ENCODE measurements at regions not wholly inside any gene's neighbourhood (a gene's known extent, or its start where the extent isn't known, plus 50 kb on each side); places are given as distances from the start of the nearest gene placed in this dataset.

DNA sequence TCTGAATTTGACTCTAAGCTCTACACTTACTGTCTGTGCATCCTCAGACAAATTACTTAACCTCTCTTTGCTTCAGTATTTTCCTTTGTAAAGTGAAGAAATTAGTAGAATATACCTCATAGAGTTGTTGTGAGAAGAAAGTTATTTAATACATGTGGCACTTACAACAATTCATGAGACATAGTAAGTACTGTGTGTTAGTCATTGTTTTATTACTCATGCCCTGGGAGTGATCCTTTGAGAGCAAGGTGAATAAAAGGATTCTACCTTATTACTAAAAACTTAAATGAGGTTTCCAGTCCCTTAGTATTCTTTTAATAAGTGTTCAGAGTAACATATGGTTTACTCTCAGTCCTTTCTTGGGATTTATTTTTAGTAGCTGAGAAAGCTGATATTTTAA lies 233.6 kb upstream of the MAP3K7 start:
- in situ Hi-C loops (cut with HindIII; ENCODE audit: low sequenced_read_pairs): no loop called here

DNA sequence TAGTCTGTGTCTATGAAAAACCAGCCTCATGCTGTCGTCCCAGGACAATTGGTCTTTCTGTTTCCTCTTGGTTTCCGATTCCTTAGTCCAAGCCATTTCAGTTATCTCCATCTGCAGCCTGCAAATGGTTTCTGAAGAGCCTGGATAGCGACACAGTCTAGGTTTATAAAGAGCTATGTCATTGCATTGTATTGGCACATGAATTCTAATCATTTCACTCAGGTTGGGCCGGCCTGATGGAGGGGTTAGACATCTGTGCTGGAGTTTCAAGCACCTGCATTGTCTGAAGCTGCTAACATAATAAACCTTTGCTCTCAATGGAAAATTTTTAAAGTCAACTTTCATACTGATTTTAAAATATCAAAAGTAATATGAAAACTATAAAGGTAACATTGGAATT lies 232.6 kb upstream of the MAP3K7 start:
- in situ Hi-C loops (cut with HindIII; ENCODE audit: low sequenced_read_pairs): no loop called here

DNA sequence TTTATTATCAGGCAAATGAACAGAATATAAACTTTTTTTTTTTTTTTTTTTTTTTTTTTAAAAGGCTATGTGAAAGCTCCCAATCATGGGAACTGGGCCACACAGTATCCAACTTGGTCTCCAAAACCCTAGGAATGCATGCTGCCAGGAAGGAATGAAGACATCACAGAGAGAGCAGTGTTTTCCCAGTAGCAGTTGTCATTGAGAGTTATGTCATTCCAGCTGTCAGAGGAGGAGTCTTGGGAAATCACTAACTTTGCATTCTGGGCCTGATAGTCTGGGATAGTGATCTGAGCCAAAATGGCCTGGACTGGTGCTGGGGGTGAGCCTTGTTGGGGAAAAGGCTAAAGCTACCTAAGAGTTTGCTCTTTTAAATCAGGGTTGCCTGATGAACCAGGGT lies 231.3 kb upstream of the MAP3K7 start:
- in situ Hi-C loops (cut with HindIII; ENCODE audit: low sequenced_read_pairs): no loop called here

DNA sequence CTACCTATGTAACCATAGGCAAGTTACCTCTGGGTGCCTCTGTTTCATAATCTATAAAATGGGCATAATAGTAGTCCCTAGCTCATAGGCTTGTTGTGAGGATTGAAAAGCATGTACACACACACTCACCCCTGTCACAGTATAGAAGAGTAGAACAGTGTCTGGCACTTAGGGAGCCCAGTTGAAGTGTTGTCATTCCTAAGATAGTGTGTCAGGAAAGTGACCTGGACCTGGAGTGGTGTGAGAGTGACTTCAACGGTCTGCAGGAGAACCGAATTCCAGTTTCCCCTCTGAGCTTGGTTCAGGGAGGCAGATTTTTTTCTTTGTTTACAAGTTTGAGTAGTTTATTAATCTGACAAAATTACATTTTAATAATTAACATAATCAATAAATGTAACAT lies 229.9 kb upstream of the MAP3K7 start:
- in situ Hi-C loops (cut with HindIII; ENCODE audit: low sequenced_read_pairs): no loop called here

DNA sequence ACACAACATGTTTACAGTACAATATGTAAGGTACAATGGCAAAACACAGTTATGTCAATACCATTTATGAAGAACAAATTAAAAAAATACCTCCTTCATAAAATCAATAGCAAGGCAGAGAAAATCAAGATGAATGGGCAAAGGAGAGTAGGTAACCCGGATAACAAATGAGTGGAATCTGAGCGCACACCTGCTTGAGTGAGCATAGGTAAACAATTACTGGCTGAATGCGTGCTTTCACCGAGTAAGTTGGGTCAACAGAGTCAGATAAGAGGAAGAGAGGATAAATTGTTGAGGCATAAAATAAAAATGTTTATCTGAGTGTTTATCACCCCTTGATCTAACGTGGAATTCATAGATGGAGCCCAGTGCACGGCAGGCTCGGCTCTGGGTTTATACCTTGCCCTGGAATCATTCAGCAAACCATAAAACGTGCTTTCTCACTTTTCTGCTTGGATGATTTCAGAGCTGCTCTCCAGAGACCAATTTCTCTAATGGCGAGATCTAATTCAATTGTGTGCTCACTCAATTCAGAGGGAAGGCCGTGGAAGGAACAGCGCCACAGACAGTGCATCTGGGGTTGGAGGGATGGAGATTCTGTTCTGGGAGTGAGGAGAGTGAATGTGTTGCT lies 224.8 kb upstream of the MAP3K7 start:
- in situ Hi-C loops (cut with HindIII; ENCODE audit: low sequenced_read_pairs): no loop called here

DNA sequence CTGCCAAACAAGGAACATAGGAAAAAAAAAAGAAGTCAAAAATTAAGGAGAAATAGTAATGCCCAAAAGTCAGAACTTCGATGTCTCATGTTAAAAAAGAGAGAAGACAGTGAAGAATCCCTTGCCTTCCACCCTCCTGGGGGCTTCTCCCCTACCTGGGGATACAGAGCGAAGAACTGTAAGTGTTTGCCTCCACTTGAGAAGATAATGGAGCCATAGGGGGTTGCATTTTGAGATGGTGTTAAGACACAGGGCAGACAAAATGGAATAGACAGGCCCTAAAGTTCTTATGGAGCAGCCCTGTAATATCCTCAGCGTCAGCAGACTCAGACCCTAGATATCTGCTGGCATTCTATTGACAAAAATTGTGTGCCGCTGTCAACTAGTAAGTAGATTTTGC lies 222.2 kb upstream of the MAP3K7 start:
- in situ Hi-C loops (cut with HindIII; ENCODE audit: low sequenced_read_pairs): no loop called here

DNA sequence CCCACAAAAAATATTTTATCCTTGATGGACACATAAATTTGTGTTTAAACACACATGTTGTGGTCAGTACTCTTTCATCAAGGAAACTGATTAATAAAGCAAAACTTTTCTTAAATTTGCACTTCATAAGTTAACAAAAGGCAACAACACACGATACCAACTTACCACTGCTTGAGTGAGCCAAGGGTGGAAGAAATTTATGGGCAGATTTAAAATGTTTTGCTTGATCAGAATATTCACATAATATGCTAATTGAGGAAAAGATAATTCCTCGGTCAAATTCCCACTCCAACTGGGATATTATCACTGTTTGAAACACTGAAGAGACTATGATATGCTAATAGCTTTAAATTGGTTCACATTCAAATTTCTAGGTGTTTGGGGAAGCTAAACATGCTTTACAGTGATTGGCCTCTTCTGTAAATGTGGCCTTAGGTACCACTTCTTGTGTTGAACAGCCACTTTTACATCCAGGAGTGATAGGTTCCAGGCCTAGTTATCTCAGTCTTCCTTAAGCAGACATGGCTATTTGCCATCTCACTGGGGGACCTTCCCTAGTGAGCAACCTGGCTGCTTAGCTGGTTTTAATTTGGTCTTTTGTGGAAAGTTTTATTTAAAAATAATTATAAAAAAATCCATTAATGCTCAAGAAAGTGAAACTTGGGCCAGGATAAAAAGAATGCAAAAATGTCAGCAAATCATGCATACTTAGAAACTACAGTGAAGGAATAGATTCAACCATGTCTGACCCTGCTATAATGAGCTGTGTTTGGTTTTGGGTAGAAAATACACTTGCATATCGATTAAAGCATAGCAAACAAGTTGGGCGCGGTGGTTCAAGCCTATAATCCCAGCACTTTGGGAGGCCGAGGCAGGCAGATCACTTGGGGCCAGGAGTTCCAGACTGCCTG lies 221.2 kb upstream of the MAP3K7 start:
- in situ Hi-C loops (cut with HindIII; ENCODE audit: low sequenced_read_pairs): no loop called here

DNA sequence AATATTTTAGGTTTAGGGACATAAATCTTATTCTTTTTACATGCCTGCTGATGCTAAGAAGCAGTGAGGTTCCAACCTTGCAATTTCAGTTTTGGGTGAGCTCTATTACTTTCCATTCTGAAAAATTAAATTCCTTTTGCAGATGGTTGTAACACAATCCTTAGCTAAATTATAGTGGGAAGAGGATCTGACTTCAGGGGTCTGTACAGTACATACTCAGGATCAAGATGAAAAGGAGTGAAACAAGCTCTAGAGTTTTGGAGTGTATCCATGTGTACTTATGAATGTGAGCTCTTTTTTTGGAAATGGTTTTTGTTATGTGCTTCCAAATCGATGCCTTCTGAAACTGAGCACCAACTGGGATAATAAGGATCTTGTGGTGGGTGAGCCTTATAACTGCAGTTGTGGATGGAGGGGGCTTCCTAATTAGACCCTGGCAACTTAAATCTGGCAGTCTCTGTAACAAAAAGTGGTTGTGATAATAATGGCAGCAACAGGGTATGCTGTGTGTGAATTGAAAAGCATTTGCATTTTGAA lies 218.8 kb upstream of the MAP3K7 start:
- in situ Hi-C loops (cut with HindIII; ENCODE audit: low sequenced_read_pairs): no loop called here

DNA sequence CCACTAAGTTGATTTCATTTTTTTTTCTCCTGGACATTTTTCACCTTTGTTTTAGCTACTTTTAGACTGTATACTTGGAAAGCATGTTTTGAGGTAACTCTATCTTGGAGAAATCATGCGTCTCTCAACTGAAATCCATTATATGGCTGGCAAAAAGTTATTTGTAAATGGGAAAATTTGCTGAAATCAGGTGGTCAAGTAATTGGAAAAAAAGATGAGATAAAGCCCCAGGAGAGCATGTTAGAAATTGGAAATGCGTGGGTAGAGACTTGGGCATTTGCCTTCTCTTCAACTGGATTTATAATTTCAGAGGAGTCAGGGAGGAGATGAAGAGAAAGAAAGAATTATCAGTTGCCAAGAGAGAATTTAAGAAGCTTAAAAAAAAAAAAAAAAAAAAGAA lies 217.1 kb upstream of the MAP3K7 start:
- in situ Hi-C loops (cut with HindIII; ENCODE audit: low sequenced_read_pairs): no loop called here

DNA sequence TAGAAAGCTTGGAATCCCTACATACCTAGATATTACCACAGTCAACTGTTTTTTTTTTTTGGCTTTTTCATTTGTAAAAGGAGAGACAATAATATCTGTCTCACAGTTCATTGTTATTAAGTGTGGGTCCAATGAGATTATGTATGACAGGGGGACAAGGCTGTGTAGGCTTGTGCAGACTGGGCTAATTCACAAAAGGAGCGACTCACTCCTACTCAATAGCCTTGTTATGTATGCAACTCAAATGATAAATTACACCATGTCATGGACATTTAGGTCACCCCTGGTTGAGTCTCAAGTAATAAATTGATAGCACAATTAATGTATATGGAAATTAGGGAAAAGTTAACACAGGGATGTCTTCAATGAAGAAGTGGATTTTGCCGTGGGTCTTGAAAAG lies 208.2 kb upstream of the MAP3K7 start:
- in situ Hi-C loops (cut with HindIII; ENCODE audit: low sequenced_read_pairs): no loop called here

DNA sequence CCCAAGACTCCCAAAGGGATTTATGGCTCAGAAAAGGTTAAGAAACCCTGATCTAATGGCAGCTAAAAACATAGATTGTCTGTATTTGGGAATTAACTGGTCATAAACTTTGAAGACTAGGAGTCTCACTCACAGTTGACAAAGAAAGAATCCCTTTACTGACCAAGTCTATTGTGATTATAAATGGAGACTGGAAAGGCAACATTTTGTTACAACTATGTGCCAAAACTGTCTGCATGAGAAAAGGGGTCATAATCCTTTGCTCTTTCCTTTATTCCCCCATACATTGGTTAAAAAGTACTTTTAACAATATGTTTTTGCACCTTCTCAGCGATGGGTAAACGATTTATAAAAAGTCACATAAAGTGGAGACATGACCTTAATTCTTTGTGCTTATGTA lies 206.9 kb upstream of the MAP3K7 start:
- in situ Hi-C loops (cut with HindIII; ENCODE audit: low sequenced_read_pairs): no loop called here

DNA sequence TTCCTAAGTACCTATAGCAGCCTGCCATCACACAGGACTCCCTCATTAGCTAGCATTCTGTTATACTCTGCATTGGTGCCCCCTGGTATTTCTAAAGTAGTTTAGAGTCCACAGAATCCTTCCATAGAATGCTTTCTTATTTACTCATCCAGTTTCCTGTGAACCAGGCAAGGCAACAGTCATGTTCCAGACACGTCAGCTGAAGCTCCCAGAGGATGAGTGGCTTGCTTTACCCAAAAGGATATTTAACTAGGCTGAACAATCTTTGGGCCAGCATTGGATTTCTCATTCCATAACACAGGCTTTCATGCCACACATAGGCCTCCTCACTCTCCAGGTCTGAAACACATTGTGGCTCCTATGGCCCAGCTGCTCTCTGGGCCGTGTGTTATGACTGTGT lies 203.8 kb upstream of the MAP3K7 start:
- in situ Hi-C loops (cut with HindIII; ENCODE audit: low sequenced_read_pairs): no loop called here

DNA sequence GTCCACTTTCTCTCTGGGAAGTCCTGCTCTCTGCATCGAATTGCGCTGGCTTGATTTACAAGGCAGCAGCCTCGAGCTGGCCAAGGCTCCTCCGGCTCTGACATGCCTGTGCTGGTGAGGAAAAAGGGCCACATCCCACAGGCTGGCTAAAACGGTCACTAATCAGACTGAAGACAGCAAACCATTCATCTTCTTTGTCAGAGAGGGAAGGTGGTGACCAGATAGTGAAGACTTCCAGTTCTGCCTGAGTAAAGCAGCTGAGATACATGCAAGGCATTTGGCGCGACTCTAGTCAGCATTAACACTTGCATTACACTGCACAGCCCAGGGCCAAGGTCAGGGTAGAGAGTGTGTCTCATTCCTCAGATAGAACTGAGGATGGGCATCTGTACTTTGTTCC lies 203.2 kb upstream of the MAP3K7 start:
- in situ Hi-C loops (cut with HindIII; ENCODE audit: low sequenced_read_pairs): no loop called here

DNA sequence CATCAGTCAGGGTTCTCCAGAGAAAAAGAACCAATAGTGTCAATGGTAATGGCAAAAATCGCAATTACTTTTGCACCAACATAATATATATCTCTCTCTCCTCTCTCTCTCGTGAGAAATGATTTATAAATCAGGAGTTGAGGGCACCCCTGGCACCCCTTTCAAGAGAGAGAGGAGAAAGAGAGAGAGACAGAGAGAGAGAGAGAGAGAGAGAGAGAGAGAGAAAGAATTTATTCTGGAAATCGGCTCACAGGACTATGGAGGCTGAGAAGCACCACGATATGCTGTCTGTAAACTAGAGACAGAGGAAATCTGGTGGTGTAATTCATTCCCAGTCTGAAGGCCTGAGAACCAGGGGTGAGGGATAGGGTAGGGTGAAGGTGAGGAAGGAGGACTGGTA lies 201.9 kb upstream of the MAP3K7 start:
- in situ Hi-C loops (cut with HindIII; ENCODE audit: low sequenced_read_pairs): no loop called here

DNA sequence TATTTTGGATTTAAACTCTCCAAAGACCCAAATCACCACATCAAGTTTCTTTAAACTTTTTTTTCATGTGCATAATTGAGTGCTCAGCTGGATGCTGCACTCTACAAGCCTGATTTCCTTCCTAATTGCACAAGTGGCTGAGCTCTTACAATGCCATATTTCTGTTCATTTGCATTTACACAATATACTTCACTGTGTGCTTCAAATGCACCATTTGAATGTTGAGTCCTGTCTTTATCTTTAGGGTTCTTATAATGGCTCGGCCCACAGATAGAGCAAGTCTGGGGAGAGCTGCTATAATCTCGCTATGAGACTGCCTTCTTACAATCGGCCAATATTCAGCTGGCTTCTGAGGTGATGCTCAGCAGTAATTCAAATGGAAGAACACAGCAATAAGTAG lies 200.6 kb upstream of the MAP3K7 start:
- in situ Hi-C loops (cut with HindIII; ENCODE audit: low sequenced_read_pairs): no loop called here

DNA sequence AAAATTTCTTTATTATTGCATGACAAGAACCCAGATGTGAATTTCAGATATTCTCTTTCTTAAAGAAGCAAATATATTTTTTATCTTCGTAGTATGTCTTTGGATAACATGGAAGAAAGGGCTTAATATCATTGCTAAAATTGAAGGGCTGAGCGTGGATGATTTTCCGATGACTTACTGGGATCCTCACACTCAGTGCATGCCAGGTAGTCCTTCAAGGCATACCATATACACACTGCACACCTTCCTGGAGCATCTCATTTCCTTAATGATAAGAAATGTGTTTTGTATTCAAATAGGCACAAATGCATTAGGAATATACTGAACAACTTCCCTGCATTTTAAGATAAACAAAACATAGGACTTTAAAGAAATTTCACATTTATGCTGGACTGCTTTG lies 193.9 kb upstream of the MAP3K7 start:
- in situ Hi-C loops (cut with HindIII; ENCODE audit: low sequenced_read_pairs): no loop called here

DNA sequence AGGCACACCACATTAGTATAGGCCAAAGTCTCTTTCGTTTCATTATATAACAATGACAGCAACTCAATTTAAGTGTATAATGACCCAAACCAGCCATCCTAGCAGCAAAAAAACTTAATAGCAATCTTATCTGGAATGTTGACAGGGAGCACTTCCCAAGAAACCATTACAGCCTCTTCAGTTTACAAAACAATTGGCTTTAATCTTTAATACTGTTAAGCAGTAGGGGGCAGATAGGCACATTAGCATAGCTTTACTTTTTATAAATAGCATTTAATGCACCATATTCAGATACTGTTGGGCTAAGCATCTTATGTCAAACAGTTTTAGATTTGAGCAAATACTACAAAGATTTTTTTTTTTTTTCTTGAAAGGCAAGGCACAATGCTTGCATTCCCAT lies 193.3 kb upstream of the MAP3K7 start:
- in situ Hi-C loops (cut with HindIII; ENCODE audit: low sequenced_read_pairs): no loop called here

DNA sequence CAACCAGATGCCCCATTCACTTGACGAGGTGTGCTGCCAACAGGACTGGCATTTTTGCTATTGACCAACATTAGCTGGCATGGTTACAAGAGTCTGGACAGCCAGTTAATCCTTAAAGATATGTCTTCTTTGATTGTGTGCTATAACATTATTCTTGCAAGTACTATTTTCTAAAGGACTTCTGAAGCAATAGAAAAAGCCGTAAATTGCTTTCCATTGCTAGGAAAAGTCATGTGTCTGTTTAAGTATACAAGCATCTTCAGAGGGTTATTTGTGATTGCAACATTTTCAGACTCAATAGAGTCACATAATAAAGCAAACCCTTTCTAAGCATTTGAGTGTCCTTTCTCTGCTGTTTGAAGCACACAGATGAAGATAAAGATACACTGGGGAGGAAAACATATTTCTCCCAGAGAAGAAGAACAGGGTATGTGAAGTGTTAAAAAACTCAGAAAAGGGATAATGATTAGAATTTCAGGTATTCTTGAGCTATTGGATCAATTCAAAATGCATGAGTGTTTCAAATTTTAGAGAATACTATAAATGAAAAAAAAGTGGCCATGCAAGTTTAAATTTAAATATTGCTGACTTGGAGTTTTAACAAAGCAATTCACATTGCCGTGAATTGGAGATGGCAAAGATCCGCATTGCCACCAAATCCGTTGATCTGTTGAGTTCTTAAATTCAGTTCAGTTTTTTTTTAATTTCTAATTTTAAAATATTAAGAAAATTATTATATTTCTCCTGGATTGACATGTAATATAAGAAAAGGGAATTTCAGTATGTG lies 191.7 kb upstream of the MAP3K7 start:
- in situ Hi-C loops (cut with HindIII; ENCODE audit: low sequenced_read_pairs): no loop called here

DNA sequence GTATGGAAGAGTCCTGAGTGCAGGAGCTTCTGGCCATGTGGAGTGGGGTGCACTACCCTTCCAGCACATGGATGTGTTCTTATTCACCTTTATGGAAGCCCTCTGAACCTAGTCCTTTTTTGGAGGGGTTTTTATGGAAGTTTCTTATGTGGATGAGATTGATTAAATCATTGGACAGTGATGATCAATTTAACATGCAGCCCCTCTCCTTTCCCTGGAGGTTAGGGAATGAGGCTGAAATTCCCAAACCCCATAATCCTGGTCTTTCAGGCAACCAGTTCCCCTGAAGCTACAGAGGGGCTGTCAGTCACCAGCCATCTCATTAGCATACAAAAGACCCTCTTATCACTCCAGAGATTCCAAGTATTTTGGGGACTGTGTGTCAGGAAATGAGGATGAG lies 183.9 kb upstream of the MAP3K7 start:
- in situ Hi-C loops (cut with HindIII; ENCODE audit: low sequenced_read_pairs): no loop called here

DNA sequence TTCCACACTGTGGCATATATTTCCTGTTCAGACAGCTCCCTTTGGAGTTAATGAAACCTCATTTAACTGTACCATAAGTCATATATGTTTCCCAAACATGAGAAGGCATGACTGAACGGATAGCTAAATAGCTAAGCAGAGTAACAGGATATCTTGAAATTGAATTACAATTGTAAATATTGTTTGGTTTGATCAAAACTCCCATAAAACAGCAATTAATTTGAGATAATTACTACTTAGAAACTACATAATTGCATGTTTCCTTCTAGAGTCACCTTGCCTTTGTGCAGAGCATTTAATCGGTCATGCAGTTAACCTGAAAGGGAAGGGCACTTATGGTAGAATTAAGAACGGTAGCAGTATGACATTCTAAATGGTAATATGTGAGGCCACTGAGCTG lies 179.0 kb upstream of the MAP3K7 start:
- in situ Hi-C loops (cut with HindIII; ENCODE audit: low sequenced_read_pairs): no loop called here

DNA sequence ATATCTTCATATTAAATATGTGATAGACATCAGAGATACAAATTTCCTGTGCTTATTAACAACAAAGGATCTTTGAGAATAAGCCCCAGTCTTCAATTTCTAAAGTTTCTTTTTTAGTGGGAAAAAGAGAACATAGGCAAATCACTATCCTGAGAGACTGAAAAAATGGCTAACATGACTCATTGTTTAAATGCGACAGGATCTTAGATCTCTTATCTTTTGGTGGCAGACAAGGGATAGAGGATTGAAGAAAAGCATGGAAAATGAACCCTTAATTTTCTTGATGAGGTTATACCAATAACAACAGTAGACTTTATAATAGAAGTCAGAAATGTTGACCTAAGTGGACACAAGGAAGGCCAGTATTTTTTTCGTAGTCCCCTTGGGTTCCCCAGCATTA lies 178.6 kb upstream of the MAP3K7 start:
- in situ Hi-C loops (cut with HindIII; ENCODE audit: low sequenced_read_pairs): no loop called here

DNA sequence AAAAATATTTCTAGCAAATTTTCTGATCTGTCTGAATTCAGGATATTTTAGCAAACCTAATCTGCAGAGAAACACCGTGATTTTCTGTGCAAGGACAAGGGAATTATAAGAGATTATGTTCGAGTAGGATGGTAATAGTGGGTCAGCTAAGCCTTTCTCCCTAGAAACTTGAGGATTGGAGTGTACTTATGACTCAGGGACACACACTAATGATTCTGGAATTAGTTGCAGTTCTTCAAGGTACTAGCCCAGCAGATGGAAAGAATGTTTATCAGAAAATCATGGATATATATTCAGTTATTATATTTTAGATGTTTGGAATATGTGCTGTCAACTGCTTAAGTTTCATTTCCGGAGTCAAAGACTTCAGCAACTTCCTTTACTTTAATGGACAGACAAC lies 177.1 kb upstream of the MAP3K7 start:
- in situ Hi-C loops (cut with HindIII; ENCODE audit: low sequenced_read_pairs): no loop called here
